ENCODE measurements at regions not wholly inside any gene's neighbourhood (a gene's known extent, or its start where the extent isn't known, plus 50 kb on each side); places are given as distances from the start of the nearest gene placed in this dataset.

GRCh38 chr11:115700981-115701875, 197.0 kb upstream of the CADM1 start:
- TF ChIP-seq CTCF (IDR thresholded peaks at IDR 0.05) (no peak), POLR2AphosphoS5 (IDR thresholded peaks at IDR 0.05) (no peak), POLR2A (IDR thresholded peaks at IDR 0.05) (no peak)

Data from suprapubic skin (tissue), 4 donors.